NT2/D1 (cell line): ENCODE measurements at regions not wholly inside any gene's neighbourhood (a gene's known extent, or its start where the extent isn't known, plus 50 kb on each side); places are given as distances from the start of the nearest gene placed in this dataset.

Experiments
- SUZ12 ChIP-seq: IDR thresholded peaks from 2 replicates; pipeline ENCODE4 v1.6.1; 2011; ENCODE audit not compliant: insufficient read length, insufficient read depth; ENCODE audit errors: extremely low read depth
- YY1 ChIP-seq: IDR thresholded peaks from 2 replicates; pipeline ENCODE4 v1.6.1; 2011; ENCODE audit not compliant: insufficient read length, insufficient read depth
- ZNF274 ChIP-seq: IDR thresholded peaks from 2 replicates; pipeline ENCODE4 v1.6.1; 2011; ENCODE audit warnings: mild to moderate bottlenecking, low read depth, low read length

DNA sequence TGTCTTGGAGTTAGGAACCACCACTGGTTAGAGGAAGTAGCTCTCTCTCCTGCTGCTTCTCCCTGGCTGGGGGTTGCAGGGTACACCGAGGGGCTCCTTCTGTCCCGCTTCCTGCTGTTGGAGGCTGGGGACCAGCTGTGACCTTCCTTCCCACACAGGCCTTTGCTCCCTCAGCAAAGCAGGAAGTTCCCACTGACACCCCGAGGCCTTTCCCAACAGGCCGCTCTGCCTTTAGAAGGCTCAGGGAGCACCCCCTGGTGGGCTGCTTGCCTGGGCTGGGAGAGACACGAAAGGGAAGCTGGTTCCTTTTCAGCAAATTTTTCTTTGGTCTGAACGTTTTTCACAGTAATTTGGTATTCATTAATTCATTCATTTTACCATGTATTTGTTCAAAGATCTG, 527.9 kb upstream of the B3GAT1 start:
- no peak for TF ChIP-seq ZNF274
- no peak for TF ChIP-seq YY1
- no peak for TF ChIP-seq SUZ12
